HL-60/S4 (cell line): ENCODE measurements at regions not wholly inside any gene's neighbourhood (a gene's known extent, or its start where the extent isn't known, plus 50 kb on each side); places are given as distances from the start of the nearest gene placed in this dataset.
"Not testable (repeated sequence)": the region's sequence is repeated elsewhere in the genome, so short reads cannot be mapped to it uniquely, and the experiment has no call there.

Experiments used
- in situ Hi-C: fragments of 300-500 bp; cut with MboI; formaldehyde crosslinking; loops from 2 replicates; pipeline ENCODE4 v1.14.3; 2022; ENCODE audit warnings: low sequenced_read_pairs

- in situ Hi-C loops, result no loop called here
These were observed 372.8 kb upstream of the RND3 start for GRCh38 chr2:150860301-150860700.

GRCh38 chr2:150859877-150860276, 372.4 kb upstream of the RND3 start:
- in situ Hi-C loops, result no loop called here

- in situ Hi-C loops, result no loop called here
These were observed 371.7 kb upstream of the RND3 start for GRCh38 chr2:150859162-150859561.

- in situ Hi-C loops, result no loop called here
These were observed 370.9 kb upstream of the RND3 start for GRCh38 chr2:150858382-150858781.

- in situ Hi-C loops, result no loop called here
These were observed 369.3 kb upstream of the RND3 start for GRCh38 chr2:150856596-150857281.

- in situ Hi-C loops, result no loop called here
These were observed 365.8 kb upstream of the RND3 start for GRCh38 chr2:150853263-150853662.

GRCh38 chr2:150850641-150851040, 363.2 kb upstream of the RND3 start:
- in situ Hi-C loops, result no loop called here

- in situ Hi-C loops, result no loop called here
These were observed 360.1 kb upstream of the RND3 start for GRCh38 chr2:150847578-150847977.

- in situ Hi-C loops, result no loop called here
These were observed 359.2 kb upstream of the RND3 start for GRCh38 chr2:150846691-150847090.

GRCh38 chr2:150832686-150833085, 345.2 kb upstream of the RND3 start:
- in situ Hi-C loops, result no loop called here

GRCh38 chr2:150824118-150824517, 336.7 kb upstream of the RND3 start:
- in situ Hi-C loops, result no loop called here

GRCh38 chr2:150817422-150817821, 330.0 kb upstream of the RND3 start:
- in situ Hi-C loops, result no loop called here

- in situ Hi-C loops, result no loop called here
These were observed 325.3 kb upstream of the RND3 start for GRCh38 chr2:150812664-150813367.

GRCh38 chr2:150812066-150812465, 324.6 kb upstream of the RND3 start:
- in situ Hi-C loops, result no loop called here

GRCh38 chr2:150811259-150811855, 323.9 kb upstream of the RND3 start:
- in situ Hi-C loops, result no loop called here

GRCh38 chr2:150809103-150809502, 321.6 kb upstream of the RND3 start:
- in situ Hi-C loops, result no loop called here

GRCh38 chr2:150806336-150806735, 318.9 kb upstream of the RND3 start:
- in situ Hi-C loops, result no loop called here

- in situ Hi-C loops, result no loop called here
These were observed 316.4 kb upstream of the RND3 start for GRCh38 chr2:150803689-150804398.

- in situ Hi-C loops, result no loop called here
These were observed 315.2 kb upstream of the RND3 start for GRCh38 chr2:150802635-150803034.

- in situ Hi-C loops, result not testable (repeated sequence)
These were observed 308.8 kb upstream of the RND3 start for GRCh38 chr2:150796236-150796635.

- in situ Hi-C loops, result no loop called here
These were observed 305.4 kb upstream of the RND3 start for GRCh38 chr2:150792780-150793300.
